ENCODE measurements at regions not wholly inside any gene's neighbourhood (a gene's known extent, or its start where the extent isn't known, plus 50 kb on each side); places are given as distances from the start of the nearest gene placed in this dataset.
"Not testable (repeated sequence)": the region's sequence is repeated elsewhere in the genome, so short reads cannot be mapped to it uniquely, and the experiment has no call there.

GRCh38 chr12:107826276-107826675 is 51.8 kb downstream of the ASCL4 start:
- no peak for DNase-seq (ENCODE audit: low spot score)

GRCh38 chr12:107829271-107829670 is 54.8 kb downstream of the ASCL4 start:
- no peak for DNase-seq (ENCODE audit: low spot score)

GRCh38 chr12:107832441-107832840 is 57.9 kb downstream of the ASCL4 start:
- DNase-seq (ENCODE audit: low spot score) = no peak

- no peak for DNase-seq (ENCODE audit: low spot score)
Measured at GRCh38 chr12:107840186-107840585, 65.7 kb downstream of the ASCL4 start.

DNA sequence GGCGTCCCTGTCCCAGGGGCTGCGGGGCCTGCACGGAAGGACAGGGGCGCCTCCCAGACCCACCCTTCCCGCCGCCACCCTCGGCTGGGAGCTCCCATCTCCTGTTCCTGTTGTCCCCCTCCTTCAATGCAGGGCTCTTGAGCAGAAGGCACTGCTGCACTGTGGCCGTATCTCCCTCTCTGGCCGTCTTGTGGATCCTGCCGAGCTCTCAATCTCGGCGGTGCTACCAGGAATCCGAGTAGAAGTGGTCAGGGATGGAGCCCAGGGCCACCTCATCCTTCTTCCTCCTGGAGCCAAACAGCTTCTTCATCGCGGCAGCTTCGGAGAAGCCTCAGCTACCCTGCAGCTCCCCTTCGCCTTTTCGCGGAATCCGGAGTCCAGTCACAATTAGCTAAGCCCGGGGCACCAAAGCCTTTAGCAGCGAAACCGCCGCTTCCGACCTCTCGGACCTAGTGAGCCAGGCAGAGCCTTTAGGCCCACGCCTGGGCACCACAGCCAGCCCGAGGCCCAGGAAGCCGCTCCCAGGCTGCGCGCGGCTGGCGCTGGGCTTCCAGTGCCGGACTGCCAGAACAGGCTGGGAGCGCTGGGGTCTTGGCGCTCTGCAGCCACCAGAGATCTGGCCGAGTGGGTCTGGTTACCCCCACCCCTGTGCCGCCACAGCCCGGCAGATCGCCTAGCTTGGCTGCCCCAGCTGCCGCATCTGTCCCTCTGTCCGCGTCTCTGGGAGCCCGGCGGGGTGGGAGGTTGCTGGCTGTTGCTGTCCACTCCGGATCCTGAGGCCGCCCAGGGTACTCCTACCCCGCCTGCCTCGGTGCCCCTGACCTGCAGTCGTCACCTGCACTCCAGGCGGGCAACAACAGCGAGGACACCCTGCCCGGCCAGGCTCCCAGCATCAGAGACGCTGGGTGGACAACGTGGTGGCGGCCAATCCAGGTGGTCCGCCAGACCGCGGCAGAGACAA is 69.1 kb downstream of the ASCL4 start:
- peak; percentile 50 for DNase-seq (ENCODE audit: low spot score)

DNA sequence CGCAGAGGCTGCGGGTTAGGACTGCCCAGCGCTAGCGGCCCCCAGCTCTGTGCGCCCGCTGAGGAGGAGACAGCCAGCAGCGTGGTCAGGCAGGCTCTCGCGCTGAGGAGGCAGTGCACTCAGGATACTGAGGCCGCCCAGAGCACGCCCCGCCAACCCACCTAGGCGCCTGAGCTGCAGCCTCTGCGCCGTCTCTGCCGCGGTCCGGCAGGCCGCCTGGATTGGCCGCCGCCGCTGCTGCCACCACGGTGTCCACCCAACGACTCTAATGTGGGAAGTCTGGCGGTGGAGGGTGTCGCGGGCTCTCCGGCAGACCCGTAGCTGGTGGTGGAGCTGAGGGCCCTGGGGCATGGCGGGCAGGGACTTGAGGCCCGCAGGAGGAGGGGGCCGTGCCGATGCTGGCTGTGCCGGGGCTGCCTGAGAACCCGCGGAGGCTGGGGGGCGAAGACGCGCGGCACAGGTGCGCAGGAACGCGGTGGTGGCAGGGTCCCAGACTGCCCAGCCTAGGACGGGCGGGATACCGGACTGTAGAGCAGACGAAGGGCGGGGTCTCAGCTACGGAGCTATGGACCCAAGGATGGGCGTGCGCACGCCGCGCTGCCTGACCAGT is 69.9 kb downstream of the ASCL4 start:
- DNase-seq (ENCODE audit: low spot score) = peak; percentile 42

DNA sequence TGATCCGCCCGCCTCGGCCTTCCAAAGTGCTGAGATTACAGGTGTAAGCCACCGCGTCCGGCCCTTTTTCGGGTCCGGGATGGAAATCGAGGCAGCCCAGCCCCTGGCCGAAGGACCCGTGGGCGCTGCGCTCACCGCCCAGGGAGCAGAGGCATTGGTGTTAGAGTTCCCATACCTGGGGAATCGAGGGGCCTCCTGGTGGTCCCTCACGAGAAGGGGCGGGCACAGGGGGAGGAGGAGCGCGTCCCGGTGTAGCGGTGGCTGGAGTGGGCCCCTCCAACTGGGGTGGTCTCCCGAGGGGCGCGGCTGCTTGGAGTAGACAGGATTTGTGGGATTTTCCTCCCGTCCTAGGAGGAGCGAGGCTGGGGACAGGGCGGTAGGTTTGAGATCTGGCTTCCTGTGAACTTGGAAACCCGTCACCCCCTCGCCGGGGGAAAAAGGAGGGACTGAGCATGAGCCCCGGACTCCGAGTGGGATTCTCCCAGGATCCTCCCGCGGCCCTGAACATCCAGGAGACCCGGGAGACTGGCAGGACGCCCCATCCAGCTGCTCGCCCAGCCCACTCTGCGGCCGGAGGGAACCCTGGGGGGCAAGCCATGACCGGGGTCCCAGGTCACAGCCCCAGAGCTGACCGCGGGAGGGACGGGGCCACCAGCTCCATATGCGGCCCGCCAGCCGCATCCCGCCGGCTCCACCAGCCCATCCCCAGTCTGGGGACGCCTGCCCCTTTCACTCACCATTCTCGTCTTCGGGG is 70.9 kb downstream of the ASCL4 start:
- no peak for DNase-seq (ENCODE audit: low spot score)

GRCh38 chr12:107845980-107846659 is 71.6 kb downstream of the ASCL4 start:
- no peak for DNase-seq (ENCODE audit: low spot score)

DNA sequence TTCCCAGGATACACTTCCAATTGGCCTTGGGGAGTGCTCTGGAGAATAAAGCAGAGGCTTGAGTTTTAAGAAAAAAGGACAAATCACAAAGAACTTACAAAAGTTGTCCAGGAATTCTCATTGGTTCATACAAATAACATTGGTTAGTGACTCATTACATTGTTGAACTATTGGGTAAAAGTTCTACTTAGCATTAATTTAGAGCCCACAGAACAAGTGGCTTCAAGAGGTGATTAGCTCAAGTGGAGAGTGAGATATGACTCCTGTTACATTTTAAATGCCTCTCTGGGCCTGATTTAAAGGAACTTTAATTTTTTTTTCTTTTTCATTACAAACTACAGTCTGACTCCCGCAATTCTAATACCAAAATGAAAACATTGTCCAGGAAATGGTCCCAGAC is 72.9 kb downstream of the ASCL4 start:
- no peak for DNase-seq (ENCODE audit: low spot score)

DNA sequence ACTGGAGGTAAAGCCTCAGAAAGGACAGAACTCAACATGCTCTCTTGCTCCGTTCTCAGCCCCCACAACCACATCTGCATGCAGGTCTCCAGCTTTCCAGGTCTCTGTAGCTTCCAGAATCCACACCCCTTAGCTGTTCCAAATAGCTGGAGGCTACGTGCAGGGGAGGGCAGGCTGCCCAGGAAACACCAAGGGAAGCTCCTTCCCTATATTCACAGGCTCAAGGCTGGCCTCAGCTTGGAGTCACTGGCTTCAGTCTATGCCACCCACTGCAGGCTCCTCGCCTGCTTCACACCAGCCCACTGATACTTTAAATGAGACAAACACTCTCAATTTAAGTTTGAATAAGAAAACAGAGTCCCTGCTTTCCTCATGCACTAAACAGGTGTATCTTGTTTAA is 73.3 kb downstream of the ASCL4 start:
- no peak for DNase-seq (ENCODE audit: low spot score)

- DNase-seq (ENCODE audit: low spot score) = no peak
Measured at GRCh38 chr12:107853479-107853878, 79.0 kb downstream of the ASCL4 start.

- no peak for DNase-seq (ENCODE audit: low spot score)
Measured at GRCh38 chr12:107855471-107855870, 81.0 kb downstream of the ASCL4 start.

- no peak for DNase-seq (ENCODE audit: low spot score)
Measured at GRCh38 chr12:107856096-107856495, 81.6 kb downstream of the ASCL4 start.

DNA sequence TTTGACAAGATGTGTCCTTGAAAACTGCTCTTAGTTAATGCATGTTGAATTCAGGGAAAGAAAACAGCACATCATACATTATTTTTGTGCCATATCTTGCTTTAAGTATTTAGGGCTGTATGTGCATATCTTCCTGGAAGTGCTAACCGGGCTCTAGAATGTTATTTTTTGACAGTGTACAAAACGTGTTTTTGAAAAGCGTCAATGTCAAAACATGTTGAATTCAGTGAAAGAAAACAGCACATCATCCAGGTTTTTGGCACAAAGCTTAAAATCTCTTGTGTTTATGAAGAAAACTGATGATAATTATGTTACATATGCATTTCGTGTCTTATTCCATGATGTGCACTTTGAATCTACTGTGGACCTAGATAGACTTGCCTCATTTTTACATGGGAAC is 82.7 kb downstream of the ASCL4 start:
- DNase-seq (ENCODE audit: low spot score) = no peak

DNA sequence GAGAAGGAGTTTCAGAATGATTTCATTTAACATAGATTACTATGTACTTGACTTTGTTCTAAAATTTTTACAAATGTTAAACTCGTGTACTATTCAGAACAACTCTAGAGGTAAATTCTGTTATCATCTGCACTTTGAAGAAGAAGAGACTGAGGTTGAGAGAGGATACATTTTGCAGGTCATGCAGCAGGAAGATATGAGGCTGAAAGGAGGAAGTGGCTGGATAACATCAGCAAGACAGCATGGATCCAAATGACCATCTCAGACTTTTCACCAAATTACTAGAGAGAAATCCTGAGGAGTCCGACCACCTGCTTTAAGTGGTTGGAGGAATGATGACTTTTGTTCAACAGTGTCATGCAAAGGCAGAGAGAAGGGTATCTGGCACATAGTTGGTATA is 84.9 kb downstream of the ASCL4 start:
- no peak for DNase-seq (ENCODE audit: low spot score)

DNA sequence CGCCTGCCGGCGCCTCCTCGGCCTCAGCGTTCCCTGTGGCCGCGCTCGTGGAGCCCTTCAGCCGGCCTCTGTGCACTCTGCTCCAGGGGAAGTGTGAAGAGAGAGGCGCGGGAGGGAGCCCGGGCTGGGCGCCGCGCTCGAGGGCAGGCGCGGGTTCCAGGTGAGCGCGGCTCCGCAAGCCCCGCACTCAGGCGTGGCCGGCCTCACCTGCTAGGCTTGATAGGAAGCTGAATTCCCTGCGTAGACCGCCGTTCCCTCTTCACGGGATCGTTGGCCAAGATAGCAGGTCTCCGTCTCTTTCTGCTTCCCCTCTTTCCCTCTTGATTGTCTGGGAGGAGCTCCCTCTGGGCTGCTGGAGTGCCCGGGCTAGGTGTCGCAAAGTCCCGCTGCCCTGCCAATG is 89.7 kb downstream of the ASCL4 start:
- no peak for DNase-seq (ENCODE audit: low spot score)

DNA sequence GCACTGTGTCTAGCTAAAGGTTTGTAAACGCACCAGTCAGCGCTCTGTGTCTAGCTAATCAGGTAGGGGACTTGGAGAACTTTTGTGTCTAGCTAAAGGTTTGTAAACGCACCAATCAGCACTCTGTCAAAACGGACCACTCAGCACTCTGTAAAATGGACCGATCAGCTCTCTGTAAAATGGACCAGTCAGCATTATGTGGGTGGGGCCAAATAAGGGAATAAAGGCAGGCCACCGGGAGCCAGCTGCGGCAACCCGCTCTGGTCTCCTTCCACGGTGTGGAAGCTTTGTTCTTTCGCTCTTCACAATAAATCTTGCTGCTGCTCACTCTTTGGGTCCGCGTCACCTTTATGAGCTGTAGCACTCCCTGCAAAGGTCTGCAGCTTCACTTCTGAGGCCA is 90.2 kb downstream of the ASCL4 start:
- not testable (repeated sequence) for DNase-seq (ENCODE audit: low spot score)

GRCh38 chr12:107873223-107873622 is 98.7 kb downstream of the ASCL4 start:
- no peak for DNase-seq (ENCODE audit: low spot score)

- no peak for DNase-seq (ENCODE audit: low spot score)
Measured at GRCh38 chr12:107875786-107876185, 101.3 kb downstream of the ASCL4 start.

DNA sequence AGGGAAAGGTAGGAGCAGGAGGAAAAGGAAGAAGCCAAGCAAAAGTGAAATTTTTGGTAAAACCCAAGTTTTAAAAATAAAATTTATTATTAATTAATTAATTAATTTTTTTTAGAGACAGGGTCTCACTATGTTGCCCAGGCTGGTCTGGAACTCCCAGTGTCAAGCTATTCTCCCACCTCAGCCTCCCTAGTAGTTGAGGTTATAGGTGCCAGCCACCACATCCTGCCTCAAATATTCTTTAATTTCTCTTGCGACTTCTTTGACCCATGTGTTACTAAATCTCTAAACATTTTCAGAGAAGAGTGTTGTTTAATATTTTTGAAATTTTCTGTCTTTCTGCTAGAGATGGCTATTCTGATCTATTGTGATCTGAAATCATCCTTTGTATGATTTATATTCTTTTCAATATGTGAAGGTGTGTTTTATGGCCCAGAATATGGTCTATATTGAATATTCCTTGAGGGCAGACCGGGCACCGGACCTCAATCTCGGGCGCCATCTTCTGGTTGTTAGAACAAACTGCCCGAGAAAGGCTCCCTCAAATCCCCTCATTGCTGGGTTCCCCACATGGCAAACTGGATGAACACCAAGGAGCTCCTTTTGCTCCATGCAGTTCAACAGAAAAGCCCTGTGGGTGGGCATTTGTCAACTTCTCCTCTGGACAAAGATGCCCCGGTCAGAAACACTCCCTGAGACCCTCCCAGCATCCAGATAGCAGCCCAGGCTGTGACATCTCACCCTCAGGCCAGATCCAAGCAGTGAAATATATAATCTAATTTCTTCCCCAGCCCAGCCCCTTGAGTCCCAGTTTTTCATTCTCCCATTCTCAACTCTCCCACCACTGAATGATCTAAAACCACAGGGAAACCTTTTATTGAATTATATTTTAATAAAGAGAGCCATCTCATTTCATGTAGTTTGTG is 110.5 kb downstream of the ASCL4 start:
- peak; percentile 84 for DNase-seq (ENCODE audit: low spot score)

GRCh38 chr12:107888789-107889188 is 114.3 kb downstream of the ASCL4 start:
- DNase-seq (ENCODE audit: low spot score) = no peak
